Suppressor macrophage treated with lipopolysaccharide for 1 hour (primary cell): ENCODE measurements at regions not wholly inside any gene's neighbourhood (a gene's known extent, or its start where the extent isn't known, plus 50 kb on each side); places are given as distances from the start of the nearest gene placed in this dataset.
"Not testable (repeated sequence)": the region's sequence is repeated elsewhere in the genome, so short reads cannot be mapped to it uniquely, and the experiment has no call there.

Source experiments
- DNase-seq, 3 donors: peaks; one replicate each; pipeline ENCODE4 v3.0.0-alpha.2; 2020 to 2022

- DNase-seq: no peak
Observed at GRCh38 chr6:50962213-50962759, 143.6 kb downstream of the TFAP2B start.

GRCh38 chr6:50963952-50964351 lies 145.3 kb downstream of the TFAP2B start:
- no peak for DNase-seq

GRCh38 chr6:50965495-50965894 lies 146.8 kb downstream of the TFAP2B start:
- DNase-seq: no peak

- DNase-seq: no peak
Observed at GRCh38 chr6:50966532-50966931, 147.9 kb downstream of the TFAP2B start.

GRCh38 chr6:50966986-50967385 lies 148.3 kb downstream of the TFAP2B start:
- DNase-seq: no peak

- DNase-seq: not testable (repeated sequence)
Observed at GRCh38 chr6:50968246-50968645, 149.6 kb downstream of the TFAP2B start.

GRCh38 chr6:50970908-50971307 lies 152.2 kb downstream of the TFAP2B start:
- DNase-seq: no peak

GRCh38 chr6:50973464-50973863 lies 154.8 kb downstream of the TFAP2B start:
- no peak for DNase-seq

- no peak for DNase-seq
Observed at GRCh38 chr6:50974319-50974718, 155.6 kb downstream of the TFAP2B start.

GRCh38 chr6:50975216-50975615 lies 156.5 kb downstream of the TFAP2B start:
- no peak for DNase-seq

GRCh38 chr6:50976907-50977306 lies 158.2 kb downstream of the TFAP2B start:
- DNase-seq: no peak

GRCh38 chr6:50977796-50978195 lies 159.1 kb downstream of the TFAP2B start:
- no peak for DNase-seq

- DNase-seq: no peak
Observed at GRCh38 chr6:50978380-50979170, 159.9 kb downstream of the TFAP2B start.

- DNase-seq: no peak
Observed at GRCh38 chr6:50979171-50979525, 160.5 kb downstream of the TFAP2B start.

- no peak for DNase-seq
Observed at GRCh38 chr6:50984135-50984534, 165.5 kb downstream of the TFAP2B start.

GRCh38 chr6:50986319-50986718 lies 167.6 kb downstream of the TFAP2B start:
- DNase-seq: no peak

- no peak for DNase-seq
Observed at GRCh38 chr6:50989123-50989522, 170.5 kb downstream of the TFAP2B start.

GRCh38 chr6:50990750-50991446 lies 172.2 kb downstream of the TFAP2B start:
- DNase-seq: no peak

- DNase-seq: no peak
Observed at GRCh38 chr6:50992232-50992631, 173.6 kb downstream of the TFAP2B start.

GRCh38 chr6:50992704-50993625 lies 174.3 kb downstream of the TFAP2B start:
- DNase-seq: no peak

- DNase-seq: no peak
Observed at GRCh38 chr6:50993941-50994720, 175.5 kb downstream of the TFAP2B start.

- DNase-seq: no peak
Observed at GRCh38 chr6:50995036-50995435, 176.4 kb downstream of the TFAP2B start.
